H1 (cell line): ENCODE measurements at regions not wholly inside any gene's neighbourhood (a gene's known extent, or its start where the extent isn't known, plus 50 kb on each side); places are given as distances from the start of the nearest gene placed in this dataset.

Experiments used
- BCL11A ChIP-seq, 2 experiments: IDR thresholded peaks; one replicate each; pipeline ENCODE4 v1.6.1; 2011; ENCODE audit warnings: low read depth in 2 of 2, low read length in 2 of 2, mild to moderate bottlenecking in 2 of 2
- E2F6 ChIP-seq: IDR thresholded peaks from 2 replicates; pipeline ENCODE4 v1.6.1; 2012; ENCODE audit warnings: inconsistent platforms
- EP300 ChIP-seq, 2 experiments: IDR thresholded peaks; 1 replicate in 1 of 2; 2 replicates in 1 of 2; pipeline ENCODE4 v1.6.1; 2011 to 2012; ENCODE audit warnings: low read depth in 2 of 2, low read length in 2 of 2, mild to moderate bottlenecking in 2 of 2, borderline replicate concordance in 1 of 2, inconsistent platforms in 1 of 2, moderate library complexity in 1 of 2
- EZH2 ChIP-seq: fragments of 200-600 bp; sonication (generic); IDR thresholded peaks from 2 replicates; pipeline ENCODE4 v1.7.1; 2012; ENCODE audit warnings: low read depth, mild to moderate bottlenecking, moderate library complexity, low read length, inconsistent platforms; ENCODE audit not compliant: severe bottlenecking
- GTF2F1 ChIP-seq: IDR thresholded peaks from 2 replicates; pipeline ENCODE4 v1.6.1; 2012; ENCODE audit warnings: low read depth, low read length, improper control_type of control experiment, borderline replicate concordance
- KDM5A ChIP-seq: fragments of 200-600 bp; IDR thresholded peaks from 2 replicates; pipeline ENCODE4 v1.7.1; 2012; ENCODE audit warnings: mild to moderate bottlenecking, low read length, inconsistent platforms, mixed read lengths
- MAFK ChIP-seq: IDR thresholded peaks from 2 replicates; pipeline ENCODE4 v1.6.1; 2012; ENCODE audit warnings: low read depth, mild to moderate bottlenecking, improper control_type of control experiment, low read length
- POLR2A ChIP-seq, 2 experiments: IDR thresholded peaks; 1 replicate in 1 of 2; 2 replicates in 1 of 2; pipeline ENCODE4 v1.6.1; 2011; ENCODE audit warnings: low read depth in 2 of 2, low read length in 2 of 2, mild to moderate bottlenecking in 2 of 2; ENCODE audit errors: control extremely low read depth in 1 of 2
- POLR2AphosphoS5 ChIP-seq: IDR thresholded peaks from 2 replicates; pipeline ENCODE4 v1.6.1; 2011; ENCODE audit warnings: low read depth, low read length
- RBBP5 ChIP-seq: IDR thresholded peaks from 2 replicates; pipeline ENCODE4 v1.7.1; 2012; ENCODE audit warnings: low read depth, mild to moderate bottlenecking, inconsistent platforms, low read length, moderate library complexity, borderline replicate concordance
- SIRT6 ChIP-seq: IDR thresholded peaks from one replicate; pipeline ENCODE4 v1.7.1; 2012; ENCODE audit warnings: low read length, inconsistent platforms
- YY1 ChIP-seq: IDR thresholded peaks from 2 replicates; pipeline ENCODE4 v1.6.1; 2011; ENCODE audit warnings: low read depth, mild to moderate bottlenecking, low read length
- ZNF274 ChIP-seq: IDR thresholded peaks from 2 replicates; pipeline ENCODE4 v1.7.0; 2012; ENCODE audit warnings: low read length, borderline replicate concordance; ENCODE audit errors: extremely low read depth
- TF ChIP-seq, protein P1 (sequence below), 3 experiments: IDR thresholded peaks; 1 replicate in 2 of 3; 2 replicates in 1 of 3; pipeline versions ENCODE4 v1.5.1 to v1.6.1; 2011; ENCODE audit warnings: low read length in 3 of 3, mild to moderate bottlenecking in 3 of 3, inconsistent platforms in 2 of 3, low read depth in 1 of 3, moderate library complexity in 1 of 3; ENCODE audit not compliant: insufficient read depth in 1 of 3; ENCODE audit errors: control extremely low read depth in 1 of 3

- no peak for TF ChIP-seq KDM5A
- TF ChIP-seq, protein P1, sequence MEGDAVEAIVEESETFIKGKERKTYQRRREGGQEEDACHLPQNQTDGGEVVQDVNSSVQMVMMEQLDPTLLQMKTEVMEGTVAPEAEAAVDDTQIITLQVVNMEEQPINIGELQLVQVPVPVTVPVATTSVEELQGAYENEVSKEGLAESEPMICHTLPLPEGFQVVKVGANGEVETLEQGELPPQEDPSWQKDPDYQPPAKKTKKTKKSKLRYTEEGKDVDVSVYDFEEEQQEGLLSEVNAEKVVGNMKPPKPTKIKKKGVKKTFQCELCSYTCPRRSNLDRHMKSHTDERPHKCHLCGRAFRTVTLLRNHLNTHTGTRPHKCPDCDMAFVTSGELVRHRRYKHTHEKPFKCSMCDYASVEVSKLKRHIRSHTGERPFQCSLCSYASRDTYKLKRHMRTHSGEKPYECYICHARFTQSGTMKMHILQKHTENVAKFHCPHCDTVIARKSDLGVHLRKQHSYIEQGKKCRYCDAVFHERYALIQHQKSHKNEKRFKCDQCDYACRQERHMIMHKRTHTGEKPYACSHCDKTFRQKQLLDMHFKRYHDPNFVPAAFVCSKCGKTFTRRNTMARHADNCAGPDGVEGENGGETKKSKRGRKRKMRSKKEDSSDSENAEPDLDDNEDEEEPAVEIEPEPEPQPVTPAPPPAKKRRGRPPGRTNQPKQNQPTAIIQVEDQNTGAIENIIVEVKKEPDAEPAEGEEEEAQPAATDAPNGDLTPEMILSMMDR (IDR thresholded peaks at IDR 0.05; ENCODE audit: control extremely low read depth in 1 of 3, insufficient read depth in 1 of 3, low read depth in 1 of 3, low read length in 3 of 3): no peak
- TF ChIP-seq EZH2: no peak
- TF ChIP-seq POLR2AphosphoS5: no peak
- no peak for TF ChIP-seq POLR2A (IDR thresholded peaks at IDR 0.05; ENCODE audit: control extremely low read depth in 1 of 2, low read depth in 2 of 2, low read length in 2 of 2)
- TF ChIP-seq MAFK: no peak
- no peak for TF ChIP-seq YY1
- no peak for TF ChIP-seq EP300 (IDR thresholded peaks at IDR 0.05; ENCODE audit: borderline replicate concordance in 1 of 2, low read depth in 2 of 2, low read length in 2 of 2)
- no peak for TF ChIP-seq RBBP5
- TF ChIP-seq SIRT6: no peak
- TF ChIP-seq GTF2F1: no peak
- TF ChIP-seq BCL11A (IDR thresholded peaks at IDR 0.05; ENCODE audit: low read depth in 2 of 2, low read length in 2 of 2): no peak
- no peak for TF ChIP-seq ZNF274
- TF ChIP-seq E2F6: no peak
These were observed 220.3 kb upstream of the STT3B start for GRCh38 chr3:31312400-31312799.
